HepG2 (cell line): ENCODE measurements at regions not wholly inside any gene's neighbourhood (a gene's known extent, or its start where the extent isn't known, plus 50 kb on each side); places are given as distances from the start of the nearest gene placed in this dataset.

Experiments
- ATAC-seq: fragments of 200-7000 bp; cut with Tn5 transposase; 3 replicates; pipeline ENCODE4 v1.9.1; 2020; ENCODE audit warnings: mild to moderate bottlenecking, moderate library complexity
- BruUV-seq: library from RNA; stranded (reverse); fragments of 400-500 nt; replicated peaks from 2 replicates; lab custom pipeline; 2021; lab: Mats Ljungman, UMichigan
- CTCF ChIA-PET: fragments of 300-600 bp; formaldehyde crosslinking; extraction: SDS; loops from one replicate; lab custom pipeline; 2021; ENCODE audit warnings: low total read pairs, inconsistent platforms, low intra/inter-chr PET ratio; lab: Yijun Ruan, JAX
- POLR2A ChIA-PET: fragments of 350-600 bp; sonication (Branson Sonifier 250); formaldehyde crosslinking; loops from one replicate; lab custom pipeline; 2020; ENCODE audit warnings: antibody characterized with exemption, inconsistent platforms; lab: Yijun Ruan, JAX
- DNase-seq: peaks from one replicate; pipeline ENCODE4 v3.0.0-alpha.2; 2015; ENCODE audit warnings: low spot score
- FAIRE-seq: peaks from 3 replicates; lab custom pipeline; 2011; peaks lifted over from hg19 to GRCh38; lab: Jason Lieb, UNC
- H2AFZ ChIP-seq: one replicate; pipeline ENCODE4 v1.6.1; 2011; ENCODE audit warnings: low read length, inconsistent platforms
- H3K27ac ChIP-seq: fragments of 300-600 bp; 3 replicates; pipeline ENCODE4 v1.8.0; 2011; ENCODE audit warnings: mixed run types, mild to moderate bottlenecking, mixed read lengths, low read length, inconsistent platforms; ENCODE audit not compliant: insufficient read depth; ENCODE audit errors: extremely low read length
- H3K27me3 ChIP-seq, 2 experiments: fragments of 200-600 bp in 1 of 2; 2 replicates in 1 of 2; 3 replicates in 1 of 2; pipeline versions ENCODE4 v1.6.0 to v1.8.0; 2011; ENCODE audit warnings: low read length in 2 of 2, mild to moderate bottlenecking in 2 of 2, moderate library complexity in 2 of 2, inconsistent platforms in 1 of 2; ENCODE audit not compliant: insufficient read depth in 2 of 2, control insufficient read depth in 1 of 2
- H3K36me3 ChIP-seq, 2 experiments: fragments of 200-600 bp in 1 of 2; replicated peaks in 1 of 2; 2 replicates in 1 of 2; 3 replicates in 1 of 2; pipeline versions ENCODE4 v1.5.1 to v1.8.0; 2011; ENCODE audit warnings: low read length in 2 of 2, inconsistent platforms in 1 of 2; ENCODE audit not compliant: insufficient read depth in 2 of 2, control insufficient read depth in 1 of 2
- H3K4me1 ChIP-seq: 2 replicates; pipeline ENCODE4 v1.5.1; 2012; ENCODE audit warnings: low read length, inconsistent platforms; ENCODE audit not compliant: insufficient read depth
- H3K4me2 ChIP-seq: 2 replicates; pipeline ENCODE4 v1.6.0; 2011; ENCODE audit warnings: low read depth, low read length, inconsistent platforms
- H3K4me3 ChIP-seq, 3 experiments: fragments of 200-600 bp in 1 of 3; sonication (generic), shearing (Covaris generic) in 1 of 3; replicated peaks in 1 of 3; 2 replicates each; pipeline ENCODE4 v1.5.1; 2011 to 2016; ENCODE audit warnings: low read length in 3 of 3, inconsistent platforms in 2 of 3, low read depth in 2 of 3, mild to moderate bottlenecking in 2 of 3, control low read depth in 1 of 3, mixed read lengths in 1 of 3; ENCODE audit not compliant: insufficient read depth in 1 of 3
- H3K79me2 ChIP-seq: one replicate; pipeline ENCODE4 v1.6.1; 2011; ENCODE audit warnings: low read length, inconsistent platforms; ENCODE audit not compliant: insufficient read depth
- H3K9ac ChIP-seq: 2 replicates; pipeline ENCODE4 v1.6.0; 2011; ENCODE audit warnings: mild to moderate bottlenecking, low read depth, low read length, inconsistent platforms; ENCODE audit not compliant: insufficient read depth
- H3K9me3 ChIP-seq: 2 replicates; pipeline ENCODE4 v1.5.1; 2012; ENCODE audit warnings: mild to moderate bottlenecking, low read length
- H4K20me1 ChIP-seq: 2 replicates; pipeline ENCODE4 v1.6.0; 2011; ENCODE audit warnings: inconsistent platforms, mild to moderate bottlenecking, low read length, moderate library complexity; ENCODE audit not compliant: insufficient read depth
- ARNT ChIP-seq: fragments of 450-650 bp; IDR thresholded peaks from 2 replicates; pipeline ENCODE4 v1.6.1; 2017
- EP300 ChIP-seq, 3 experiments: sonication (generic) in 1 of 3; formaldehyde crosslinking in 1 of 3; IDR thresholded peaks; 2 replicates each; pipeline versions ENCODE4 v1.5.1 to v1.6.1; 2011 to 2020; ENCODE audit warnings: low read depth in 2 of 3, low read length in 2 of 3, borderline replicate concordance in 1 of 3, improper control_type of control experiment in 1 of 3, mild to moderate bottlenecking in 1 of 3, missing genetic modification reagents in 1 of 3, moderate library complexity in 1 of 3
- MYC ChIP-seq: sonication (generic); formaldehyde crosslinking; IDR thresholded peaks from 2 replicates; pipeline ENCODE4 v1.9.0; 2021; ENCODE audit warnings: missing genetic modification reagents, borderline replicate concordance
- PPARG ChIP-seq: conservative IDR thresholded peaks from 2 replicates; pipeline ENCODE4 v1.6.1; 2016; ENCODE audit warnings: missing biosample characterization, missing genetic modification reagents
- RFX3 ChIP-seq: IDR thresholded peaks from 2 replicates; pipeline ENCODE4 v1.6.1; 2016; ENCODE audit warnings: missing biosample characterization, missing genetic modification reagents
- ZFP36 ChIP-seq: fragments of 150-350 bp; IDR thresholded peaks from 2 replicates; pipeline ENCODE4 v1.6.1; 2018; ENCODE audit warnings: borderline replicate concordance, low read length, low read depth; ENCODE audit not compliant: partially characterized antibody
- ZFP90 ChIP-seq: sonication (generic); formaldehyde crosslinking; IDR thresholded peaks from 2 replicates; pipeline ENCODE4 v1.8.0; 2022; ENCODE audit warnings: missing genetic modification reagents, mild to moderate bottlenecking, inconsistent platforms, borderline replicate concordance
- ZNF430 ChIP-seq: sonication (generic); formaldehyde crosslinking; IDR thresholded peaks from 2 replicates; pipeline ENCODE4 v1.9.0; 2021; ENCODE audit warnings: mild to moderate bottlenecking, missing genetic modification reagents
- WGBS: methylation state at CpG from one replicate; pipeline ENCODE4 v1.1.6; 2017; ENCODE audit warnings: low lambda C conversion rate; 5-methylcytosine and 5-hydroxymethylcytosine counted together
- in situ Hi-C: cut with HindIII; loops from 2 replicates; pipeline ENCODE4 v1.10.0; 2017; ENCODE audit warnings: low pct_unique_long_range_greater_than_20kb; ENCODE audit not compliant: extremely low pct_ligation_motif_present
- intact Hi-C: fragments of 100-400 bp; cut with micrococcal nuclease; formaldehyde crosslinking; loops from one replicate; pipeline ENCODE4 v1.10.0; 2022; ENCODE audit not compliant: unreplicated experiment
- TF ChIP-seq, protein P1 (sequence below): sonication (generic); formaldehyde crosslinking; conservative IDR thresholded peaks from 2 replicates; pipeline ENCODE4 v1.4.0; 2020; ENCODE audit warnings: missing genetic modification reagents
- TF ChIP-seq, protein P2 (sequence below): sonication (generic); formaldehyde crosslinking; IDR thresholded peaks from 2 replicates; pipeline ENCODE4 v1.4.0; 2020; ENCODE audit warnings: mild to moderate bottlenecking, missing genetic modification reagents
- TF ChIP-seq, protein P3 (sequence below), 2 experiments: sonication (generic) in 1 of 2; formaldehyde crosslinking in 1 of 2; IDR thresholded peaks; 2 replicates each; pipeline versions ENCODE4 v1.4.0 to v1.6.1; 2016 to 2020; ENCODE audit warnings: borderline replicate concordance in 1 of 2, low read depth in 1 of 2, mild to moderate bottlenecking in 1 of 2, missing genetic modification reagents in 1 of 2

DNA sequence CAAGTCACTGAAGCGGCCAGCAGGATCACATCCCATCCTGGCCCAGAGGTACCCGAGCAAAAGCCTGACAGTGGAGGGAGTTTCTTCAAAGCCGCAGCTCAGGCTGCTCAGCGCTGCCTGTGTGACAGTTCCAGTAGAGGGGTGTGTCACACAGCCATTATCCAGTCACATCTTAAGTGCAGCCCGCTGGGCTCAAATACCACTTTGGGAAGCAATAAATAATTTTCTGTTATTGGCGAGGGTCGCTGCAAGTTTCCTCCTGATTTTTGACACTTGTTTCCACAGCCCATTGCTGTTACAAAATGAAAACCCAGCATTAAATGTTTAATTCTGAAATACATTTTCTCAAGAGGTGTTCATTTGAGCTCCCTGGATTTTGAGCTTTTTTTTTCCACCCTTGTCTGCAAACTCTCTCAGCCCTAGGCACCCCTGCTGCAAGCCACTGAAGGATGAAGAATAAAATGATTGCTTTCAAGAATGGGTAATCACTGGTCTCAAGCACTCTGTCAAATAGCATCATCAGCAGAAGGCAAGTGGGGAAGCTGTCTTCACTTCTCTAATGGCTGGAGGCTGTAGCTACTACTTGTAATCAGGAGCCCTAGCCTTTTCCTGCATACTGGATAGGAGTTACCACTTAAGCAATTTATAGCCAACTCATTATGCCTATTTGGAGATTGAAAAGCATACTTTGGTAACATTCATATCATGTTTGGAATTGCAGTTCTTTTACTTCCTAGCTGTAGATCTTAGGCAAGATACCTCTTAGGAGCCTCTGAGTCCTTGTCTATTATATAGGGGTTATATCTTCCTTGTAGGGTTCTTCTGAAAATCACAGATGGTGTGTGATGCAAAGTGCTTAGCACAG is 373.7 kb downstream of the METTL15 start:
- 79% methylated on average over 3 of the region's 7 CpGs for WGBS
- CTCF ChIA-PET: no interaction called here
- Histone ChIP-seq H2AFZ (no peak overlapping the region), H3K79me2 (no peaks in the 10 kb centered on the region), H4K20me1 (no peaks in the 10 kb centered on the region), H3K4me1 (no peaks in the 10 kb centered on the region), H3K27me3 (no peaks in the 10 kb centered on the region), H3K9ac (no peak overlapping the region), H3K36me3 (no peaks in the 10 kb centered on the region), H3K4me2 (no peak overlapping the region), H3K9me3 (no peaks in the 10 kb centered on the region), H3K27ac (no peak overlapping the region), H3K4me3 (no peak overlapping the region)
- DNase-seq (no peak), FAIRE-seq (no peak), ATAC-seq (no peak)
- no TSS peak for BruUV-seq
- intact Hi-C loops: no loop called here
- POLR2A ChIA-PET: no interaction called here
- no peak for TF ChIP-seq ZFP90 (CRISPR knock-in tag)
- TF ChIP-seq PPARG (CRISPR knock-in tag): no peak
- TF ChIP-seq, protein P1, sequence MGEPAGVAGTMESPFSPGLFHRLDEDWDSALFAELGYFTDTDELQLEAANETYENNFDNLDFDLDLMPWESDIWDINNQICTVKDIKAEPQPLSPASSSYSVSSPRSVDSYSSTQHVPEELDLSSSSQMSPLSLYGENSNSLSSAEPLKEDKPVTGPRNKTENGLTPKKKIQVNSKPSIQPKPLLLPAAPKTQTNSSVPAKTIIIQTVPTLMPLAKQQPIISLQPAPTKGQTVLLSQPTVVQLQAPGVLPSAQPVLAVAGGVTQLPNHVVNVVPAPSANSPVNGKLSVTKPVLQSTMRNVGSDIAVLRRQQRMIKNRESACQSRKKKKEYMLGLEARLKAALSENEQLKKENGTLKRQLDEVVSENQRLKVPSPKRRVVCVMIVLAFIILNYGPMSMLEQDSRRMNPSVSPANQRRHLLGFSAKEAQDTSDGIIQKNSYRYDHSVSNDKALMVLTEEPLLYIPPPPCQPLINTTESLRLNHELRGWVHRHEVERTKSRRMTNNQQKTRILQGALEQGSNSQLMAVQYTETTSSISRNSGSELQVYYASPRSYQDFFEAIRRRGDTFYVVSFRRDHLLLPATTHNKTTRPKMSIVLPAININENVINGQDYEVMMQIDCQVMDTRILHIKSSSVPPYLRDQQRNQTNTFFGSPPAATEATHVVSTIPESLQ: no peak
- TF ChIP-seq ZNF430 (CRISPR knock-in tag): no peak
- no peak for TF ChIP-seq ZFP36
- TF ChIP-seq EP300 (IDR thresholded peaks at IDR 0.05; ENCODE audit: low read depth in 2 of 2, low read length in 2 of 2): no peak
- no peak for TF ChIP-seq EP300 (CRISPR knock-in tag; IDR thresholded peaks at IDR 0.05; ENCODE audit: borderline replicate concordance)
- TF ChIP-seq, protein P2, sequence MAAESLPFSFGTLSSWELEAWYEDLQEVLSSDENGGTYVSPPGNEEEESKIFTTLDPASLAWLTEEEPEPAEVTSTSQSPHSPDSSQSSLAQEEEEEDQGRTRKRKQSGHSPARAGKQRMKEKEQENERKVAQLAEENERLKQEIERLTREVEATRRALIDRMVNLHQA (CRISPR knock-in tag): no peak
- no peak for TF ChIP-seq MYC
- no peak for TF ChIP-seq ARNT
- TF ChIP-seq RFX3: no peak
- TF ChIP-seq, protein P3, sequence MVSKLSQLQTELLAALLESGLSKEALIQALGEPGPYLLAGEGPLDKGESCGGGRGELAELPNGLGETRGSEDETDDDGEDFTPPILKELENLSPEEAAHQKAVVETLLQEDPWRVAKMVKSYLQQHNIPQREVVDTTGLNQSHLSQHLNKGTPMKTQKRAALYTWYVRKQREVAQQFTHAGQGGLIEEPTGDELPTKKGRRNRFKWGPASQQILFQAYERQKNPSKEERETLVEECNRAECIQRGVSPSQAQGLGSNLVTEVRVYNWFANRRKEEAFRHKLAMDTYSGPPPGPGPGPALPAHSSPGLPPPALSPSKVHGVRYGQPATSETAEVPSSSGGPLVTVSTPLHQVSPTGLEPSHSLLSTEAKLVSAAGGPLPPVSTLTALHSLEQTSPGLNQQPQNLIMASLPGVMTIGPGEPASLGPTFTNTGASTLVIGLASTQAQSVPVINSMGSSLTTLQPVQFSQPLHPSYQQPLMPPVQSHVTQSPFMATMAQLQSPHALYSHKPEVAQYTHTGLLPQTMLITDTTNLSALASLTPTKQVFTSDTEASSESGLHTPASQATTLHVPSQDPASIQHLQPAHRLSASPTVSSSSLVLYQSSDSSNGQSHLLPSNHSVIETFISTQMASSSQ (IDR thresholded peaks at IDR 0.05; ENCODE audit: low read depth): no peak
- TF ChIP-seq, protein P3 (CRISPR knock-in tag; IDR thresholded peaks at IDR 0.05; ENCODE audit: borderline replicate concordance): no peak
- in situ Hi-C loops: no loop called here
